Hematopoietic multipotent progenitor cell treated with erythropoietin and hydrocortisone succinate and interleukin-3 and kit ligand, for 8 days (in vitro differentiated cells): ENCODE measurements at regions not wholly inside any gene's neighbourhood (a gene's known extent, or its start where the extent isn't known, plus 50 kb on each side); places are given as distances from the start of the nearest gene placed in this dataset.

Source experiments
- DNase-seq: peaks from one replicate; pipeline ENCODE4 v3.0.0-alpha.2; 2015

GRCh38 chr2:7956126-7956689 lies 725.6 kb upstream of the ID2 start:
- DNase-seq, result no peak

GRCh38 chr2:7961550-7961949 lies 720.3 kb upstream of the ID2 start:
- DNase-seq, result no peak

- no peak for DNase-seq
These were observed 719.7 kb upstream of the ID2 start for GRCh38 chr2:7962161-7962560.

- no peak for DNase-seq
These were observed 718.1 kb upstream of the ID2 start for GRCh38 chr2:7963787-7964186.

- no peak for DNase-seq
These were observed 715.8 kb upstream of the ID2 start for GRCh38 chr2:7966032-7966431.

GRCh38 chr2:7967707-7968405 lies 714.0 kb upstream of the ID2 start:
- DNase-seq, result no peak

GRCh38 chr2:7969756-7970515 lies 711.9 kb upstream of the ID2 start:
- no peak for DNase-seq

- DNase-seq, result no peak
These were observed 710.6 kb upstream of the ID2 start for GRCh38 chr2:7971248-7971647.

GRCh38 chr2:7971841-7972240 lies 710.0 kb upstream of the ID2 start:
- no peak for DNase-seq

GRCh38 chr2:7972670-7973069 lies 709.2 kb upstream of the ID2 start:
- no peak for DNase-seq

- no peak for DNase-seq
These were observed 707.9 kb upstream of the ID2 start for GRCh38 chr2:7973801-7974480.

- no peak for DNase-seq
These were observed 706.9 kb upstream of the ID2 start for GRCh38 chr2:7974936-7975335.

GRCh38 chr2:7976206-7976605 lies 705.6 kb upstream of the ID2 start:
- no peak for DNase-seq

GRCh38 chr2:7977981-7978380 lies 703.9 kb upstream of the ID2 start:
- no peak for DNase-seq

- no peak for DNase-seq
These were observed 699.8 kb upstream of the ID2 start for GRCh38 chr2:7982054-7982453.

- no peak for DNase-seq
These were observed 698.4 kb upstream of the ID2 start for GRCh38 chr2:7983451-7983850.

GRCh38 chr2:7983912-7984311 lies 697.9 kb upstream of the ID2 start:
- no peak for DNase-seq

- DNase-seq, result no peak
These were observed 697.0 kb upstream of the ID2 start for GRCh38 chr2:7984693-7985353.

- no peak for DNase-seq
These were observed 695.4 kb upstream of the ID2 start for GRCh38 chr2:7986431-7986830.

GRCh38 chr2:7987992-7988391 lies 693.9 kb upstream of the ID2 start:
- DNase-seq, result no peak

- no peak for DNase-seq
These were observed 693.4 kb upstream of the ID2 start for GRCh38 chr2:7988440-7988839.

GRCh38 chr2:7989823-7990222 lies 692.0 kb upstream of the ID2 start:
- DNase-seq, result no peak
